Neutrophil (primary cell): ENCODE measurements at regions not wholly inside any gene's neighbourhood (a gene's known extent, or its start where the extent isn't known, plus 50 kb on each side); places are given as distances from the start of the nearest gene placed in this dataset.

Experiments
- H3K27ac ChIP-seq: fragments of 200-600 bp; sonication (generic); 2 replicates; pipeline ENCODE4 v1.5.1; 2016; ENCODE audit warnings: mild to moderate bottlenecking, moderate library complexity
- H3K27me3 ChIP-seq: fragments of 200-600 bp; sonication (generic); 2 replicates; pipeline ENCODE4 v1.6.0; 2016; ENCODE audit warnings: mild to moderate bottlenecking
- H3K36me3 ChIP-seq: fragments of 200-600 bp; sonication (generic); 2 replicates; pipeline ENCODE4 v1.5.1; 2017
- H3K4me1 ChIP-seq, 2 experiments: fragments of 200-600 bp in 1 of 2; sonication (generic) in 1 of 2; 1 replicate in 1 of 2; 2 replicates in 1 of 2; pipeline versions ENCODE4 v1.5.1 to v1.6.1; 2013 to 2016; ENCODE audit warnings: low read depth in 1 of 2, low read length in 1 of 2, mild to moderate bottlenecking in 1 of 2, moderate library complexity in 1 of 2; ENCODE audit not compliant: control insufficient read depth in 1 of 2, insufficient read depth in 1 of 2
- H3K4me3 ChIP-seq, 2 experiments: fragments of 200-600 bp in 1 of 2; sonication (generic) in 1 of 2; 1 replicate in 1 of 2; 2 replicates in 1 of 2; pipeline ENCODE4 v1.5.1; 2013 to 2016; ENCODE audit warnings: low read depth in 1 of 2, low read length in 1 of 2, mild to moderate bottlenecking in 1 of 2, moderate library complexity in 1 of 2
- H3K9me3 ChIP-seq: fragments of 200-600 bp; sonication (generic); 2 replicates; pipeline ENCODE4 v1.5.1; 2016
- TF ChIP-seq, protein P1 (sequence below): fragments of 200-600 bp; sonication (generic); IDR thresholded peaks from 2 replicates; pipeline ENCODE4 v1.5.1; 2016; ENCODE audit warnings: antibody characterized with exemption

DNA sequence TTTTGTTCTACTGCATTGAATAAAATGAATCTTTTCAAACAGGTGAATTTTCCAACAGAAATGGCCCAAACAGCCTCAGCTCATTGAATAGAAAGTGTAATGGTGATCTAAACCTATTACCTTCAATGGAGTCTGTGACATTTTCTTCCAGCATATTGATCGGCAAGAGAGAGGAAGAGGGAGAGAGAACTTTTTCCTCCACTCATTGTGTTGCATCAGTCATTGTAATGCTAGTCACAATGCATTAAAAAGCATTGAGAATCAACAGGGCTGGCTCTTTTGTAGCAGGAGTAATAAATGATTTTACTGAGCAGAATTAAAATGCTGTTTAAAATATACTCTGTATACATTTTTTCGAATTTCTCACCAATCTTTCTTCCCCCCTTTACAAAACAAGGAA is 1794.5 kb upstream of the CELF4 start:
- Histone ChIP-seq H3K36me3 (no peaks in the 10 kb centered on the region), H3K27me3 (no peaks in the 10 kb centered on the region), H3K4me3 (no peak overlapping the region), H3K4me1 (no peaks in the 10 kb centered on the region), H3K9me3 (no peaks in the 10 kb centered on the region), H3K27ac (no peak overlapping the region)
- TF ChIP-seq, protein P1, sequence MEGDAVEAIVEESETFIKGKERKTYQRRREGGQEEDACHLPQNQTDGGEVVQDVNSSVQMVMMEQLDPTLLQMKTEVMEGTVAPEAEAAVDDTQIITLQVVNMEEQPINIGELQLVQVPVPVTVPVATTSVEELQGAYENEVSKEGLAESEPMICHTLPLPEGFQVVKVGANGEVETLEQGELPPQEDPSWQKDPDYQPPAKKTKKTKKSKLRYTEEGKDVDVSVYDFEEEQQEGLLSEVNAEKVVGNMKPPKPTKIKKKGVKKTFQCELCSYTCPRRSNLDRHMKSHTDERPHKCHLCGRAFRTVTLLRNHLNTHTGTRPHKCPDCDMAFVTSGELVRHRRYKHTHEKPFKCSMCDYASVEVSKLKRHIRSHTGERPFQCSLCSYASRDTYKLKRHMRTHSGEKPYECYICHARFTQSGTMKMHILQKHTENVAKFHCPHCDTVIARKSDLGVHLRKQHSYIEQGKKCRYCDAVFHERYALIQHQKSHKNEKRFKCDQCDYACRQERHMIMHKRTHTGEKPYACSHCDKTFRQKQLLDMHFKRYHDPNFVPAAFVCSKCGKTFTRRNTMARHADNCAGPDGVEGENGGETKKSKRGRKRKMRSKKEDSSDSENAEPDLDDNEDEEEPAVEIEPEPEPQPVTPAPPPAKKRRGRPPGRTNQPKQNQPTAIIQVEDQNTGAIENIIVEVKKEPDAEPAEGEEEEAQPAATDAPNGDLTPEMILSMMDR, result no peak

DNA sequence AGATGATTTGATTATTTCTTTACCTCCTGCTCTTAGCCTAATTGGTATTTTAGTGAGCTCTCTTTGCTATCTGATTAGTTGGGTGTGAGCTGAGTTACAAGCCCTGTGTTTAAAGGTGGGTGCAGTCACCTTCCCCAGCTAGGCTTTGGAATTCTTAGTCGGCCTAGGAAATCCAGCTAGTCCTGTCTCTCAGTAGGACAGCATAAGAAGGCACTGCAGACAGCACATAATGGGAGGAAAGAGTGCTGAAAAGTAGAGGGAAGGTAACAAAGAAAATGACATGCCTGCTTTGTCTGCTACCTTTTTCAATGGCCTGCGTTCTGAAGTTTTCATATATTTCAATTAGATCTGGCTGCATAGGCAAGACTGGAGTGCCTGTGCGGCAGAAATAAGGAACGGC is 1794.0 kb upstream of the CELF4 start:
- no peak overlapping the region for H3K4me3 ChIP-seq
- H3K4me1 ChIP-seq, result no peaks in the 10 kb centered on the region
- TF ChIP-seq, protein P1, result no peak
- no peak overlapping the region for H3K27ac ChIP-seq
- no peaks in the 10 kb centered on the region for H3K36me3 ChIP-seq
- H3K27me3 ChIP-seq, result no peaks in the 10 kb centered on the region
- no peaks in the 10 kb centered on the region for H3K9me3 ChIP-seq

DNA sequence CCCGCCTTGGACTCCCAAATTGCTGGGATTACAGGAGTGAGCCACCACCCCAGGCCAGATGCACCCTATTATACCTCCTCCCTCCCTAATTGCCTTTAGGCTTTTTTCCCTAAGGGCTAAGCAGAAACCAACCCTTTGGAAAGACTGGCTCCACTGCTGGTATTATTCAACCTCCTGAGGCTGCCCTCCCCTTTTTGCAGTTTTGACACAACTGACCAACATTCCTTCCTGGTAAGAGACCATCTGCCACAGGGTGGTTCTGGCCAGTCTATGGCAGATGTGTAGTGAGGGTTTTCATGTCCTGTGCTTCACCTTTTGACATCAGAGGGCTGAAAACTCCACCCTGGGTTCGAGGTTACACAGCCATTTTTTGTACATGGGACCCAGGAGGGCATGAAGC is 1785.3 kb upstream of the CELF4 start:
- no peaks in the 10 kb centered on the region for H3K9me3 ChIP-seq
- H3K4me3 ChIP-seq, result no peak overlapping the region
- H3K36me3 ChIP-seq, result no peaks in the 10 kb centered on the region
- no peak overlapping the region for H3K27ac ChIP-seq
- TF ChIP-seq, protein P1, result no peak
- H3K27me3 ChIP-seq, result no peaks in the 10 kb centered on the region
- no peaks in the 10 kb centered on the region for H3K4me1 ChIP-seq

DNA sequence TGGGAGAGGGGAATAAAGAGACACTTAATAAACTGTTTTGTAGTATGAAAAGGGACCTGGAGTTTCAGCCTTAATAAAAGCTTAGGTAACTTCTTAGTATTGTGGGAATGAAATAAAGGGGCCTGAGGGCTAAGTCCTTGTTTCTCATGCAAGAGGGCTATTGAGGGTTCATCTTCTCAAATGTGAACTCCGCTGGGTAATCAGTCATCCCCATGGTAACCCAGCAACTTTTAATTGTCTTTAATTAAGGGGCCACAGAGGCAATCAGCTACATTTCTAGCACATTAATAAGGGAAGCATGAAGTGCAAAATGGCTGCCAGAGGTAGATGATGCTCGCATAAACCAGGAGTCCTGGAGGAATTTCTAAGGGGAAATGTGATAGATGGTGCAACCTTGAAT is 1784.2 kb upstream of the CELF4 start:
- Histone ChIP-seq H3K9me3 (no peaks in the 10 kb centered on the region), H3K36me3 (no peaks in the 10 kb centered on the region), H3K4me3 (no peak overlapping the region), H3K27me3 (no peaks in the 10 kb centered on the region), H3K27ac (no peak overlapping the region), H3K4me1 (no peaks in the 10 kb centered on the region)
- TF ChIP-seq, protein P1, result no peak

DNA sequence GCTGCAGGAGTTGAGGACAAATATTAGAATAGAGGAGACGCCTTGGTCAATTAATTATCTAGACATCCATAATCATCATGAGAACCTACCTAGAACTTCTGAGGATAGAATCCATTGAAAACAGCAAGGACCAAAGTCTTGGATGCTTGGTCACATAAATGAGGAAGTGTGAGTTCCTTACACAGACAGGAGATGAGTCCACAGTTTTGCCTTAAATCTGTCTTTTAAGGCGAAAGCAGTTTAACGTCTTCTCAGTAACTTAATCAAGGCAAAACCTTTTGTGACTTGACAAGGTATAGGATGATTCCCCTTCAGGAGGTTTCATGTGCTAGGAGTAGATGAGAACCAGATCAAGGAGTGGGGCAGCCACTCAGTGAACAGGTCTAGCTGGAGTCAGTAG is 1783.2 kb upstream of the CELF4 start:
- no peaks in the 10 kb centered on the region for H3K27me3 ChIP-seq
- no peak overlapping the region for H3K27ac ChIP-seq
- no peaks in the 10 kb centered on the region for H3K9me3 ChIP-seq
- no peaks in the 10 kb centered on the region for H3K36me3 ChIP-seq
- H3K4me3 ChIP-seq, result no peak overlapping the region
- H3K4me1 ChIP-seq, result no peaks in the 10 kb centered on the region
- TF ChIP-seq, protein P1, result no peak

DNA sequence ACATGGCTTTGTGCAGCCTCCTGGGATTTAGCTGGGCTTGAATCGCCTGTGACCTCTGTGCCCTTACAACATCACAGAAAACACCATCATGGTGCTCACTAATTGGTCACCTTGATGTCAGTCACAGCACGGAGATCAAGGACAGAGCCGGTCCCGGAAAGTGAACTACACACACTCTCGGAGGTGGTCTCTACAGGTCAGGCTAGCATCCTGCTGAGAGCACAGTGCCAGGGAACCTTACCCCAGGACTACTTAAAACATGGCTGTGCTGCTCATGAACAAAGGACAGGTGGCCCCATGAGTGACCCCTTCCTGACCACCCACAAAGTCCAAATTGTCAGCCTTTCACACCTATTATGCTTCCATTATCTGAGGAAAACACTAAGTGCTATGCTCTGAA is 1782.1 kb upstream of the CELF4 start:
- Histone ChIP-seq H3K4me3 (no peak overlapping the region), H3K27me3 (no peaks in the 10 kb centered on the region), H3K27ac (no peak overlapping the region), H3K4me1 (no peaks in the 10 kb centered on the region), H3K36me3 (no peaks in the 10 kb centered on the region), H3K9me3 (no peaks in the 10 kb centered on the region)
- TF ChIP-seq, protein P1, result no peak
